Ovary (tissue), 7 donors: ENCODE measurements at regions not wholly inside any gene's neighbourhood (a gene's known extent, or its start where the extent isn't known, plus 50 kb on each side); places are given as distances from the start of the nearest gene placed in this dataset.

Source experiments
- DNase-seq, 5 donors: peaks; one replicate each; pipeline ENCODE4 v3.0.0-alpha.2; 2019 to 2020
- H3K27ac ChIP-seq, 2 donors: fragments of 200-600 bp; one replicate each; pipeline versions ENCODE4 v1.5.1 to v1.8.0; 2019 to 2022
- H3K27me3 ChIP-seq: fragments of 200-600 bp; one replicate; pipeline ENCODE4 v1.8.0; 2022
- H3K36me3 ChIP-seq: fragments of 200-600 bp; sonication (generic); one replicate; pipeline ENCODE4 v1.5.1; 2019
- H3K4me1 ChIP-seq: one replicate; pipeline ENCODE4 v1.8.1; 2013; ENCODE audit warnings: mild to moderate bottlenecking, moderate library complexity; ENCODE audit not compliant: insufficient read depth
- H3K4me3 ChIP-seq: fragments of 200-600 bp; sonication (generic); one replicate; pipeline ENCODE4 v1.5.1; 2017
- H3K9me3 ChIP-seq, 2 donors: fragments of 200-600 bp in 1 of 2; sonication (generic) in 1 of 2; one replicate each; pipeline versions ENCODE4 v1.5.1 to v1.8.1; 2013 to 2019; ENCODE audit warnings: mild to moderate bottlenecking in 1 of 2, moderate library complexity in 1 of 2
- EP300 ChIP-seq: sonication (generic); formaldehyde crosslinking; IDR thresholded peaks from one replicate; pipeline ENCODE4 v1.6.1; 2017; ENCODE audit warnings: antibody characterized with exemption
- POLR2A ChIP-seq: fragments of 450-650 bp; IDR thresholded peaks from one replicate; pipeline ENCODE4 v1.6.1; 2017; ENCODE audit warnings: antibody characterized with exemption, mild to moderate bottlenecking, moderate library complexity
- WGBS, 3 donors: extraction: QIAGEN DNeasy Blood & Tissue Kit in 1 of 3; methylation state at CpG; one replicate each; pipeline versions ENCODE4 v1.1.5 to v1.1.7; 2013 to 2017; 5-methylcytosine and 5-hydroxymethylcytosine counted together
- intact Hi-C, 4 donors: fragments of 100-400 bp; cut with DNase I; formaldehyde crosslinking; loops; one replicate each; pipeline versions ENCODE4 v1.11.0 to v1.15.1; 2022 to 2023
- TF ChIP-seq, protein P1 (sequence below), 3 donors: fragments of 450-650 bp in 2 of 3; fragments of 200-600 bp in 1 of 3; IDR thresholded peaks; one replicate each; pipeline versions ENCODE4 v1.5.1 to v1.8.0; 2016 to 2022; ENCODE audit warnings: antibody characterized with exemption in 3 of 3, mild to moderate bottlenecking in 1 of 3
- donor health status: DM: no; HTN: no; CAD: no; lungs with moderate emphysema.
- donor health status: DM: no; HTN: no; CAD: no.
- donor health status: Bipolar disorder and iron deficiency.
- donor health status: DM: no; HTN: no; CAD: no.
- donor health status: DM: yes; HTN: yes; CAD: no.

DNA sequence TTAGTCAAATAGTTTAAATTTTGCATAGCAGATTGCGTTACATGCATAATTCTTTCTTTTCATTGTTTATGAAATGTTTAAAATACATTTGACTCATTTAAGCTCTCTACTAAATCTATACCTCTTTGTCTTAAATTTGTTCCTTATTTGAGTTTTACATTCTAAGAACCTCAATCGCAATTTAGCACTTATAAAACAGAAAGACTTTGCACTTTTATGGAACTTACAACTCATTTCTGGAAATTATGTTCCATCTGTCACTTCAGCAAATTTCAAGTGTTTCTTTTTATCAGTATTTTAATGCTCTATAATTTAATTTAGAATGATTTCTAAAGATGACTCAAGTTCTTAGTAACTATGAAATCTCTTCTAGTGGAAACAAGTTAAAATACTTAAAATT is 1505.8 kb upstream of the SPRY2 start:
- H3K9me3 ChIP-seq = no peaks in the 10 kb centered on the region
- H3K27ac ChIP-seq = no peak overlapping the region
- DNase-seq = no peak
- no peak overlapping the region for H3K4me3 ChIP-seq
- WGBS, 3 donors = 86 to 90% (median 89%) methylated on average over 2 of the region's 2 CpGs
- intact Hi-C loops = no loop called here
- H3K27me3 ChIP-seq = no peaks in the 10 kb centered on the region
- TF ChIP-seq, protein P1, sequence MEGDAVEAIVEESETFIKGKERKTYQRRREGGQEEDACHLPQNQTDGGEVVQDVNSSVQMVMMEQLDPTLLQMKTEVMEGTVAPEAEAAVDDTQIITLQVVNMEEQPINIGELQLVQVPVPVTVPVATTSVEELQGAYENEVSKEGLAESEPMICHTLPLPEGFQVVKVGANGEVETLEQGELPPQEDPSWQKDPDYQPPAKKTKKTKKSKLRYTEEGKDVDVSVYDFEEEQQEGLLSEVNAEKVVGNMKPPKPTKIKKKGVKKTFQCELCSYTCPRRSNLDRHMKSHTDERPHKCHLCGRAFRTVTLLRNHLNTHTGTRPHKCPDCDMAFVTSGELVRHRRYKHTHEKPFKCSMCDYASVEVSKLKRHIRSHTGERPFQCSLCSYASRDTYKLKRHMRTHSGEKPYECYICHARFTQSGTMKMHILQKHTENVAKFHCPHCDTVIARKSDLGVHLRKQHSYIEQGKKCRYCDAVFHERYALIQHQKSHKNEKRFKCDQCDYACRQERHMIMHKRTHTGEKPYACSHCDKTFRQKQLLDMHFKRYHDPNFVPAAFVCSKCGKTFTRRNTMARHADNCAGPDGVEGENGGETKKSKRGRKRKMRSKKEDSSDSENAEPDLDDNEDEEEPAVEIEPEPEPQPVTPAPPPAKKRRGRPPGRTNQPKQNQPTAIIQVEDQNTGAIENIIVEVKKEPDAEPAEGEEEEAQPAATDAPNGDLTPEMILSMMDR (IDR thresholded peaks at IDR 0.05) = no peak
- TF ChIP-seq EP300 (no peak), POLR2A (no peak)
- no peaks in the 10 kb centered on the region for H3K4me1 ChIP-seq
- no peaks in the 10 kb centered on the region for H3K36me3 ChIP-seq

DNA sequence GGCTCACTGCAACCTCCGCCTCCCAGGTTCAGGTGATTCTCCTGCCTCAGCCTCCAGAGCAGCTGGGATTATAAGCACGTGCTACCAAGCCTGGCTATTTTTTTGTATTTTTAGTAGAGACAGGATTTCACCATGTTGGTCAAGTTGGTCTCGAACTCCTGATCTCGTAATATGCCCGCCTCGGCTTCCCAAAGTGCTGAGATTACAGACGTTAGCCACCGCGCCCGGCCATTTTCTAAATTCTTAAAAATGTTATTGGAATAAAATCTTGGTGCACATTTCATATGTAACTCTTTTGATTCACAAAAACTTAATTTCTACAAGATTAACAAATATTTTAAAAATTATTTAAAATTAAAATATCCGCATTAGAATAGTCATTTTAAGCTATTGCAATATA is 1480.3 kb upstream of the SPRY2 start:
- DNase-seq = no peak
- intact Hi-C loops = no loop called here
- no peak overlapping the region for H3K4me3 ChIP-seq
- H3K4me1 ChIP-seq = no peaks in the 10 kb centered on the region
- H3K36me3 ChIP-seq = no peaks in the 10 kb centered on the region
- H3K27ac ChIP-seq = no peak overlapping the region
- TF ChIP-seq POLR2A = no peak
- TF ChIP-seq, protein P1 (IDR thresholded peaks at IDR 0.05) = no peak
- no peak for TF ChIP-seq EP300
- H3K27me3 ChIP-seq = no peaks in the 10 kb centered on the region
- H3K9me3 ChIP-seq = no peaks in the 10 kb centered on the region
- WGBS, 3 donors = 92 to 95% (median 92%) methylated on average over 11 of the region's 11 CpGs

GRCh38 chr13:81800433-81800832 is 1459.5 kb upstream of the SPRY2 start:
- no peaks in the 10 kb centered on the region for H3K36me3 ChIP-seq
- TF ChIP-seq EP300 (no peak), POLR2A (no peak)
- TF ChIP-seq, protein P1 (IDR thresholded peaks at IDR 0.05) = no peak
- H3K27ac ChIP-seq = no peak overlapping the region
- H3K9me3 ChIP-seq = no peaks in the 10 kb centered on the region
- no peak for DNase-seq
- intact Hi-C loops = no loop called here
- 84 to 86% (median 85%) methylated on average over 1 of the region's 1 CpG for whole genome bisulfite sequencing, 3 donors
- H3K27me3 ChIP-seq = no peaks in the 10 kb centered on the region
- no peaks in the 10 kb centered on the region for H3K4me1 ChIP-seq
- H3K4me3 ChIP-seq = no peak overlapping the region

DNA sequence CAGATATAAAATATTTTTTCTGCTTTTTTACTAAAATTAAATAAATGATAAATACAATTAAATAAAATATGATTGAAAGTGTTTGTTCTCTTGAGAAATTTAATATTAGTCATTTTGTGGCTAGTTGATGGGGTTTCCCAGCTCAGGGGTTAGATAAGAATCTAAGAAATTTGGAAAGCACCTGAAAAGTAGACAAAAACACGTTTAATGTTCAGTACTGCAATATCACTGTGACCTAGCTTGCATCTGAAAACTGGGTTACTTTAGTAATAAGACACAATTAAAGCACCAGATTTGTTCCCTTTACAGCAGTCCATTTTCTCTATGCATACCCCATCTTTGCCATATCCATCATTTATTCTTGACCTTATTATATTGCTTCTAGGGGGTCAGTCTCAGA is 1454.8 kb upstream of the SPRY2 start:
- no peak for DNase-seq
- Histone ChIP-seq H3K27ac (no peak overlapping the region), H3K4me3 (no peak overlapping the region), H3K36me3 (no peaks in the 10 kb centered on the region), H3K27me3 (no peaks in the 10 kb centered on the region), H3K9me3 (no peaks in the 10 kb centered on the region), H3K4me1 (no peaks in the 10 kb centered on the region)
- 44 to 52% (median 44%) methylated on average over 1 of the region's 1 CpG for WGBS, 3 donors
- intact Hi-C loops = no loop called here
- TF ChIP-seq, protein P1 (IDR thresholded peaks at IDR 0.05) = no peak
- no peak for TF ChIP-seq POLR2A

GRCh38 chr13:81791641-81792040 is 1450.7 kb upstream of the SPRY2 start:
- no peak for DNase-seq
- Histone ChIP-seq H3K4me3 (no peak overlapping the region), H3K27ac (no peak overlapping the region), H3K4me1 (no peaks in the 10 kb centered on the region), H3K36me3 (no peaks in the 10 kb centered on the region), H3K27me3 (no peaks in the 10 kb centered on the region), H3K9me3 (no peaks in the 10 kb centered on the region)
- intact Hi-C loops = no loop called here
- TF ChIP-seq EP300 (no peak), POLR2A (no peak)
- TF ChIP-seq, protein P1 (IDR thresholded peaks at IDR 0.05) = no peak
- WGBS, 3 donors = 19 to 33% (median 28%) methylated on average over 1 of the region's 1 CpG
